ENCODE measurements at regions not wholly inside any gene's neighbourhood (a gene's known extent, or its start where the extent isn't known, plus 50 kb on each side); places are given as distances from the start of the nearest gene placed in this dataset.

GRCh38 chr20:60510356-60510755 lies 552.1 kb downstream of the CDH26 start (continued):
- TF ChIP-seq EGR1 (IDR thresholded peaks at IDR 0.05; ENCODE audit: borderline replicate concordance, low read depth, low read length), result no peak
- no peak for TF ChIP-seq TBP (IDR thresholded peaks at IDR 0.05; ENCODE audit: low read depth, low read length)
- TF ChIP-seq BRCA1 (IDR thresholded peaks at IDR 0.05; ENCODE audit: low read depth, low read length), result no peak
- no peak for TF ChIP-seq PHF8 (conservative IDR thresholded peaks at IDR 0.05; ENCODE audit: low read depth, low read length)
- TF ChIP-seq ATF2 (IDR thresholded peaks at IDR 0.05; ENCODE audit: low read length), result no peak
- no peak for TF ChIP-seq MAX (IDR thresholded peaks at IDR 0.05)

Measured in H1 (cell line).